Retinal pigment epithelial cell (primary cell): ENCODE measurements at regions not wholly inside any gene's neighbourhood (a gene's known extent, or its start where the extent isn't known, plus 50 kb on each side); places are given as distances from the start of the nearest gene placed in this dataset.
A peak's percentile ranks its signal among the peaks of the same experiment; 100 is the strongest.

Source experiments
- DNase-seq: peaks from one replicate; pipeline ENCODE4 v3.0.0-alpha.2; 2010; ENCODE audit warnings: low read depth
- H3K4me3 ChIP-seq: 2 replicates; pipeline ENCODE4 v1.5.1; 2011; ENCODE audit warnings: mild to moderate bottlenecking, low read length, control low read depth, moderate library complexity
- TF ChIP-seq, protein P1 (sequence below): conservative IDR thresholded peaks from 2 replicates; pipeline ENCODE4 v1.5.1; 2011; ENCODE audit warnings: low read depth, low read length, control low read depth, inconsistent platforms

DNA sequence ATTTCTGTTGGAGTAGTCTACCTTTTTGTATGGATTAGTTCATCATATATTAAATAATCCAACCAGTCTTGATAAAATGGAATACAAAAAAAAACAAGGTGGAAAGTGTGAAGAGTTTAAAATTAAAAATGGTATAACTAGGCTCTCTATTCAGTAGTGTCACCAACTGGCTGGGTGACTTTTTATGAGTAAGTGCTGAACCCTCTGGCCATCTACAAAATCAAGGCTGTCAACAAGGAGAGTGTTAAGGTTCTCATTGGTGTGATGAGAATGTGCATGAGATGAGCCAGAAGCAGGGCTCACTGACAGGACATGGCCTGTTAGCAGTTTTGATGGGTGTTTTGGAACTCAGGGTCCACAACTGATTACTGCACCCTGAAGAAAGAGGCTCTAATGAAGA is 343.2 kb downstream of the AASDHPPT start:
- TF ChIP-seq, protein P1, sequence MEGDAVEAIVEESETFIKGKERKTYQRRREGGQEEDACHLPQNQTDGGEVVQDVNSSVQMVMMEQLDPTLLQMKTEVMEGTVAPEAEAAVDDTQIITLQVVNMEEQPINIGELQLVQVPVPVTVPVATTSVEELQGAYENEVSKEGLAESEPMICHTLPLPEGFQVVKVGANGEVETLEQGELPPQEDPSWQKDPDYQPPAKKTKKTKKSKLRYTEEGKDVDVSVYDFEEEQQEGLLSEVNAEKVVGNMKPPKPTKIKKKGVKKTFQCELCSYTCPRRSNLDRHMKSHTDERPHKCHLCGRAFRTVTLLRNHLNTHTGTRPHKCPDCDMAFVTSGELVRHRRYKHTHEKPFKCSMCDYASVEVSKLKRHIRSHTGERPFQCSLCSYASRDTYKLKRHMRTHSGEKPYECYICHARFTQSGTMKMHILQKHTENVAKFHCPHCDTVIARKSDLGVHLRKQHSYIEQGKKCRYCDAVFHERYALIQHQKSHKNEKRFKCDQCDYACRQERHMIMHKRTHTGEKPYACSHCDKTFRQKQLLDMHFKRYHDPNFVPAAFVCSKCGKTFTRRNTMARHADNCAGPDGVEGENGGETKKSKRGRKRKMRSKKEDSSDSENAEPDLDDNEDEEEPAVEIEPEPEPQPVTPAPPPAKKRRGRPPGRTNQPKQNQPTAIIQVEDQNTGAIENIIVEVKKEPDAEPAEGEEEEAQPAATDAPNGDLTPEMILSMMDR = no peak
- no peak for DNase-seq
- no peak overlapping the region for H3K4me3 ChIP-seq

DNA sequence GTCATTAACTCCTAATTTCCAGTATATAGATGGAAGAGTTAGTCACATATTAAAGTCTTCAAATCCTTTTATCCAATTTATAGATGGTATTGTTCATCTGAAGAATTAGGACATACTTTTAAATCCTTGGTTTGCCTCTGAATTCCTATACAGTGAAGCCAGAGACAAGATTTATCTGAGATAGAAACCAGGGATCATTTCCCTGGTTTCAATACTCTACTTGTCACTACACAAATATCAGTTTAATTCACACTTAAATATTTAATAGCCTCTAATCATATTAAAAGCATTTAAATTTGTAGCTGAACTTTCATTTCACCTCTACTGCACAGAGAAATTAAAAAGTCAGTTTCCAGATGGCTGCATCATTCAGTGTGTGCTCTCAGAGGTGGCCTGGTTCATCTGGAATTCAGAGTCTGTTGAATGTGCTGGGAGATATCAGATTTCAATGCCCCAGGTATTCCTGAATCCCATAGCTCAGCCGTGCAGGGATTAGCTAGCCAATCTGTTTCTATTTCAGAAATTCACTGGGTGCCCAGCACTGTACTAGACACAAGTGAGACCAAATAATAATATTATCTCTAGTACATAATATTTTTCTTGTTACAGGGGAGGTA is 344.3 kb downstream of the AASDHPPT start:
- DNase-seq = no peak
- no peak overlapping the region for H3K4me3 ChIP-seq
- TF ChIP-seq, protein P1 = no peak

DNA sequence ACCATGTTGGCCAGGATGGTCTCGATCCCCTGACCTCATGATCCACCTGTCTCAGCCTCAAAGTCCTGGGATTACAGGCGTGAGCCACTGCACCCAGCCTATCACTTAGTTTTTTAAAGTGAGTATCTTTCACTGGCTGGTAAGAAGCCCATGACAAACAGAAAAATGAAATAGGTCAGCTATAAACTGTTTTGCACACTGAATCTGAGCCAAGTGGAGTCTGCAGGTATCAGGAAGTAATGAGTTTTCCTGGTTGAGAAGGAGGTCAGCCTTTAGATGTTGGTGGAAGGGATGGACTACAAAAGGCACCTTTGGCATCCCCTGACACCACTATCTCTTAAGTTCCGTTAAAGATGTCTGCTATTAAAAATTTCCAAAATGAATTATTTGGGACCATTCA is 345.1 kb downstream of the AASDHPPT start:
- no peak for DNase-seq
- TF ChIP-seq, protein P1 = no peak
- H3K4me3 ChIP-seq = no peak overlapping the region

DNA sequence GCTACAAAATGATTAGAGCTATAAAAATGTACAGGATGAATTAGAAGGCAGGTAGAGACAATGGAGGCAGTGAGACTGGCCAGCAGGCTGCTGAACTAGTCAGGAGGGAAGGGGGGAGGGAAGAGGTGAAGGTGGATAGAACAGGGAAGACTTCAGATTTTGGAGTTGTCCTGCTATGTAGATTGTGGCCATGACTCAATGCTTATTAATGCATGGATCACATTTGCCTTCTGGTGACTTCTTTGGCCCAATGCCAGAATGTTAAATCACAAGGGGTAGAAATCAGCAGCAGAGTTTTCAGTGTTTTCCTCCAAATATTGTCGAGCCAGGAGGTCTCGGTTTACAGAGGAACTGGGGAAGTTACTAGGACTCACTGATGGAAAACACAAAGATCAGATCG is 346.6 kb downstream of the AASDHPPT start:
- DNase-seq = peak; percentile 39
- TF ChIP-seq, protein P1 = no peak
- H3K4me3 ChIP-seq = no peak overlapping the region

DNA sequence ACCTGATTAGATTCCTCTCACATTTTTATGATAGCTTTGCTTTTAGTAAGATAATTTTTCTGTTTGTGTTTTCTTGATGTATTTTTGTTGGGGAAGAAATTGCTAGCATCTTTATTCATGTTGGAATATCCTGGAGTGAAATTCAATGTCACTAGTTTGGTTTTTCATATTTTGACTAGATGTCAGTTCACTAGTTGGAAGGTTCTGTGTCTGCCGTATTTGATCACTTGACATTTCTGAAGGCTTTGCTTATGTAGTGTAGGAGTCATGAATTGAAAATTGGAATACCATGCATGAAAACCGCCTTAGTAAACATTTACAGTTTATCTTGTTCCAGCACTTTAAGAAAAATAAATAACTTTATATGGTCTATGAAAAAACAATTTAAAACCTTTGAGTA is 348.4 kb downstream of the AASDHPPT start:
- no peak overlapping the region for H3K4me3 ChIP-seq
- TF ChIP-seq, protein P1 = no peak
- DNase-seq = no peak

DNA sequence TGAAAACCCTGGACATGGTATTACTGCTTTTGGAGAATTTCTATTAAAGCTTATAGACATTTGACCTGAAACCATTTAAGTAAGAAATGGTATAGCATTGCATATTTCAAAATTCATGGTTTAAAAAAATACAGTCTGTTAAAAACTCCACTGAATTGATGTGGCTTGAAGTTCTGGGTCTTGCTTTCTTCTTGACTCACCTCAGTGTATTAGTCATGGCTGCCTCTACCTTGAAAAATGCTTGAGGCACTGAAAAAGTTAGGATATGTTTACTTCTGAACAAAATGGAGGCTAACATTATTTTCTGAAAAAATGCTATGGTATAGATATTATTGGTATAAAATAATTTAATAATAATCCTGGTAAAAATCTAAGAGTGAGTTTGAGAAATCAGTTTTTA is 349.2 kb downstream of the AASDHPPT start:
- no peak for DNase-seq

DNA sequence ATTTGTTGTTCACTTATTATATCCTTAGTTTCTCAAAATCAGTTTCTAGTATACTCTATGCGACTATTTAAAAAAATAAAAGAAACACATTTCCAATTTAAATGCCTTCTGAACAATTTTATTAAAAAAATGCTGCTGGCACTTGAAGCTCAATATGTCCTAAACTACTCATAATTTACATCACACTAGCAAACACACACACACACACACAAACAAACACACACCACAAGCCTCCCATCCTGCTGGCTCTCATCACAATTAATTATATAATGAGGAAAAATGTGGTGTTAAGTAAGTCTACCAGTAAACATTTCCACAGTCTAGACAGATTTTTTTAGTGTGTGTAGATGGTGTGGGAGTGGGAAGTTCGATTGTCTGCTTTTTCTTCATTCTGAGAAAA is 350.3 kb downstream of the AASDHPPT start:
- TF ChIP-seq, protein P1 = no peak
- H3K4me3 ChIP-seq = no peak overlapping the region
- DNase-seq = no peak

More for the DNA sequence above, 349.2 kb downstream of the AASDHPPT start:
- H3K4me3 ChIP-seq = no peak overlapping the region
- TF ChIP-seq, protein P1 = no peak
